Upper lobe of left lung (tissue), 6 donors: ENCODE measurements at regions not wholly inside any gene's neighbourhood (a gene's known extent, or its start where the extent isn't known, plus 50 kb on each side); places are given as distances from the start of the nearest gene placed in this dataset.

Experiments used
- ATAC-seq, 2 donors: fragments of 200-7000 bp; cut with Tn5 transposase; one replicate each; pipeline ENCODE4 v1.9.1; 2022; ENCODE audit warnings: mild to moderate bottlenecking in 2 of 2, moderate library complexity in 2 of 2; ENCODE audit not compliant: low FRiP score in 2 of 2
- DNase-seq, 2 donors: peaks; one replicate each; pipeline ENCODE4 v3.0.0-alpha.2; 2019 to 2020
- H3K27ac ChIP-seq, 4 donors: fragments of 200-600 bp; sonication (generic); one replicate each; pipeline ENCODE4 v1.5.1; 2016 to 2019
- H3K27me3 ChIP-seq, 4 donors: fragments of 200-600 bp; sonication (generic); one replicate each; pipeline ENCODE4 v1.5.1; 2017 to 2019
- H3K36me3 ChIP-seq, 4 donors: fragments of 200-600 bp; sonication (generic); one replicate each; pipeline ENCODE4 v1.5.1; 2016 to 2019
- H3K4me1 ChIP-seq, 4 donors: fragments of 200-600 bp; sonication (generic); one replicate each; pipeline ENCODE4 v1.5.1; 2018 to 2019
- H3K4me3 ChIP-seq, 4 donors: fragments of 200-600 bp; sonication (generic); one replicate each; pipeline ENCODE4 v1.5.1; 2017 to 2019; ENCODE audit warnings: mild to moderate bottlenecking in 2 of 4, moderate library complexity in 1 of 4
- H3K9me3 ChIP-seq, 4 donors: fragments of 200-600 bp; sonication (generic); one replicate each; pipeline ENCODE4 v1.5.1; 2018 to 2019
- EP300 ChIP-seq, 4 donors: sonication (generic); formaldehyde crosslinking; IDR thresholded peaks; one replicate each; pipeline ENCODE4 v1.5.1; 2017; ENCODE audit warnings: antibody characterized with exemption in 4 of 4, control low read depth in 2 of 4
- POLR2A ChIP-seq, 4 donors: fragments of 450-650 bp; IDR thresholded peaks; one replicate each; pipeline ENCODE4 v1.5.1; 2016 to 2017; ENCODE audit warnings: antibody characterized with exemption in 4 of 4, mild to moderate bottlenecking in 2 of 4
- POLR2AphosphoS5 ChIP-seq, 2 donors: sonication (generic); formaldehyde crosslinking; IDR thresholded peaks; one replicate each; pipeline ENCODE4 v1.5.1; 2017; ENCODE audit warnings: antibody characterized with exemption in 2 of 2
- WGBS, 2 donors: methylation state at CpG; one replicate each; pipeline ENCODE4 v1.1.5; 2017 to 2018; 5-methylcytosine and 5-hydroxymethylcytosine counted together
- TF ChIP-seq, protein P1 (sequence below), 6 experiments: fragments of 450-650 bp in 4 of 6; fragments of 200-600 bp in 2 of 6; sonication (generic) in 2 of 6; IDR thresholded peaks; one replicate each; pipeline ENCODE4 v1.5.1; 2016 to 2019; ENCODE audit warnings: antibody characterized with exemption in 6 of 6
- donor health status: DM: no; HTN: no; CAD: no; lungs with moderate emphysema.
- donor health status: DM: no; HTN: yes; CAD: no; lungs with severe emphysema.

DNA sequence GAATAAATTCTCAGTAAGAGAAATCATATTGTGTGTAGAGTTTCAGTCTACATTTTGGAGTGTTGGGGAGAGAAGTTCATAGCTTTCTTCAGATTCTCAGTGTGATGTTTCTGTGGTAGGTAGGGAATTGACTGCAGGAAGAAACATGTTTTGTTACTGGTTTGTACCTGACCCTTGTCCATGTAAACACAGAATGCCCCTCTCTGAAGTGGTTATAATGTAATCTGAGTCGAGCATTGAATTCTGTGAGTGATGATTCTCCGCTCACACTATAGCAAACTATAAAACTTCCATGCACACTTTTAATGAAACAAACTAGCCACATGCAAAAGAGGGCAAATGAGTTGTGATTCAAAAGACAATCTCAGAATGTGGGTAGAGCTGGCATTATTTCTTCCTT lies 433.2 kb downstream of the USP25 start:
- H3K4me1 ChIP-seq: no peaks in the 10 kb centered on the region
- H3K36me3 ChIP-seq: no peaks in the 10 kb centered on the region

DNA sequence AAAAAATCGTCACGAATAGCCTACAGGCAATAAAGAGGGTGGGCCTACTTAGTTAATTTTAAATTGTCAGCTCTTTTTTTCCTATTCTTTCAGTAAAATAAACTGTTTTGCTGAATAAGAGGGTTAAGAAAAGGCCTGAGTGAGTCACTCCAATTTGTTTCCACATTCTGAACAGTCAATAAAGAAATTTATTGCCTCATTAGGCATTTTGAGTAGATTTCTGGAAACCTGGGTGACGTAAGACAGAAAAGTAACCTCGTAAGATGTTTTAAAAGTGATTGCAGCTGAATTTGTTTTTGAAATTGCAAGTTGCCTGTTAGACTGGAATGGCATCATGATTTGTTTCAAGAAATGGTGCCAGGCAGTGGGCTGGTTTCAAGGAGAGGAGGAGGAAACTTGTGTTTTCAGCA lies 439.3 kb downstream of the USP25 start:
- Histone ChIP-seq H3K4me1 (no peaks in the 10 kb centered on the region), H3K4me3 (no peak overlapping the region), H3K27me3 (no peaks in the 10 kb centered on the region), H3K27ac (no peak overlapping the region), H3K9me3 (no peaks in the 10 kb centered on the region), H3K36me3 (no peaks in the 10 kb centered on the region)
- DNase-seq (no peak), ATAC-seq (peak in 1 of 2 donors; percentile 69)
- TF ChIP-seq EP300 (IDR thresholded peaks at IDR 0.05): no peak
- TF ChIP-seq POLR2A (IDR thresholded peaks at IDR 0.05): no peak
- peak in 1 of 2 donors; percentile 19 for TF ChIP-seq POLR2AphosphoS5 (IDR thresholded peaks at IDR 0.05)
- 70% methylated on average over 4 of the region's 4 CpGs for WGBS, 2 donors

More for the DNA sequence above, 433.2 kb downstream of the USP25 start:
- H3K9me3 ChIP-seq: no peaks in the 10 kb centered on the region
- DNase-seq (no peak), ATAC-seq (no peak)
- TF ChIP-seq POLR2A (IDR thresholded peaks at IDR 0.05) (no peak), POLR2AphosphoS5 (IDR thresholded peaks at IDR 0.05) (no peak), EP300 (IDR thresholded peaks at IDR 0.05) (no peak)
- TF ChIP-seq, protein P1, sequence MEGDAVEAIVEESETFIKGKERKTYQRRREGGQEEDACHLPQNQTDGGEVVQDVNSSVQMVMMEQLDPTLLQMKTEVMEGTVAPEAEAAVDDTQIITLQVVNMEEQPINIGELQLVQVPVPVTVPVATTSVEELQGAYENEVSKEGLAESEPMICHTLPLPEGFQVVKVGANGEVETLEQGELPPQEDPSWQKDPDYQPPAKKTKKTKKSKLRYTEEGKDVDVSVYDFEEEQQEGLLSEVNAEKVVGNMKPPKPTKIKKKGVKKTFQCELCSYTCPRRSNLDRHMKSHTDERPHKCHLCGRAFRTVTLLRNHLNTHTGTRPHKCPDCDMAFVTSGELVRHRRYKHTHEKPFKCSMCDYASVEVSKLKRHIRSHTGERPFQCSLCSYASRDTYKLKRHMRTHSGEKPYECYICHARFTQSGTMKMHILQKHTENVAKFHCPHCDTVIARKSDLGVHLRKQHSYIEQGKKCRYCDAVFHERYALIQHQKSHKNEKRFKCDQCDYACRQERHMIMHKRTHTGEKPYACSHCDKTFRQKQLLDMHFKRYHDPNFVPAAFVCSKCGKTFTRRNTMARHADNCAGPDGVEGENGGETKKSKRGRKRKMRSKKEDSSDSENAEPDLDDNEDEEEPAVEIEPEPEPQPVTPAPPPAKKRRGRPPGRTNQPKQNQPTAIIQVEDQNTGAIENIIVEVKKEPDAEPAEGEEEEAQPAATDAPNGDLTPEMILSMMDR (IDR thresholded peaks at IDR 0.05): no peak
- no peak overlapping the region for H3K4me3 ChIP-seq
- H3K27me3 ChIP-seq: no peaks in the 10 kb centered on the region
- no peak overlapping the region for H3K27ac ChIP-seq
- 83 to 85% methylated on average over 2 of the region's 2 CpGs for WGBS, 2 donors

DNA sequence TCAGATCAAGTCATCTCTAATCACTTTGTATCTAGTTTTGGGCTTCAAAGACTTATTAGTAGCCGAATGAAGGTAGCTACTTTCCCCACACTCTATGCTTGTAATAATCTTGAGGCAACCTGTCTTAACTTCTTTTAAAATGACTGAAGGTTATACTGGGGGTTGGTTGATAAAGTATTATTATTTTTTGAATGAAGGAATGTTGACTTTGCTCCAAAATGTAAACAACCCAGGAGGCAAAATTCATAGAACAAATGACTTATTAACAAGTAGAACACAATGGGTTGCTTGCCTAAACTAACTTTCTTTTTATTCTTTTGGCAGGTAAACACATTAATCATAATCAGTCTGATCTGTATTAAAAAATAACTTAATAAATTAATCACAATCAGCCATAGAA lies 440.0 kb downstream of the USP25 start:
- DNase-seq (no peak), ATAC-seq (no peak)
- TF ChIP-seq POLR2A (IDR thresholded peaks at IDR 0.05): no peak
- TF ChIP-seq, protein P1 (IDR thresholded peaks at IDR 0.05): no peak
- TF ChIP-seq EP300 (IDR thresholded peaks at IDR 0.05): no peak
- TF ChIP-seq POLR2AphosphoS5 (IDR thresholded peaks at IDR 0.05): no peak
- Histone ChIP-seq H3K9me3 (no peaks in the 10 kb centered on the region), H3K4me3 (no peak overlapping the region), H3K36me3 (no peaks in the 10 kb centered on the region), H3K27me3 (no peaks in the 10 kb centered on the region), H3K4me1 (no peaks in the 10 kb centered on the region), H3K27ac (no peak overlapping the region)
- 84 to 87% methylated on average over 1 of the region's 1 CpG for WGBS, 2 donors

DNA sequence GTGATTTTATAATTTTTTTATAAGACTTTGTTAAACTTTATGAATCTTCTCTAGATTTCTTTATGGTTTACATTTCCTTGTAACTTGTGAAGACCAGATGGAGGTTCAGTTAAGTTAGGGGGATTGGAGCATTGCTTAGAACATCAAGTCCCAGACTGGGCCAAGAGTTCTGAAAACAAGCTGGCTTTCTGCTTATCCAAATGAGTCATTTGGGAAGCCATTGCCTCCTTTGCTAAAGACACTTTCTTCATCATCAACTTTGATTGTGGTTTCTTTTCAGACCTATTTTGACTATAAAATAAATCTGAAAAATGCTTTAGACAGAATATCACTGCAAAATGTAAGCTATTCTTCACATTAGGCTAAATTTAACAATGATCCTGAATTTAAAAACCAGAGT lies 446.8 kb downstream of the USP25 start:
- Histone ChIP-seq H3K4me1 (peaks cover 0 to 3% (median 0%) of the 10 kb centered on the region in 4 donors), H3K27ac (no peak overlapping the region), H3K27me3 (no peaks in the 10 kb centered on the region), H3K4me3 (no peak overlapping the region), H3K36me3 (no peaks in the 10 kb centered on the region), H3K9me3 (no peaks in the 10 kb centered on the region)
- no peak for TF ChIP-seq POLR2AphosphoS5 (IDR thresholded peaks at IDR 0.05)
- DNase-seq: no peak
- no peak for ATAC-seq

DNA sequence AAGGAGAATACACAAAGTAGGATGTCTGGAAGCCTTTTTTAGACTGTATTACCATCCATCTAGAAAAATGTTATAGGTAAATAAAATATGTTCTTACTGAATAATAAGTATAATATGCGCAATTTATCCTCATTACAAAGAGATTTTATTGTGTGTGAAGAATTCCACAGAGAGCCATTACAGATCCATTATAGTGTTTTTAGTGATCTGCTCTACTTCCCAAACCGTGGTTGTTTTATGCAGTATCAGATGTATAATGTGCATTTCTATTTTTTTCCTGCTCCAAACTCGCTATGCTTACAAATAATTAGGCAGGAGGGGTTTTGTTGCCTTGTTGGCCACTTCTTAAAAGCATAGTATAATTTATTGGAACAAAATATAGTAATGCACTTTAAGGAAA lies 447.8 kb downstream of the USP25 start:
- no peak for TF ChIP-seq POLR2A (IDR thresholded peaks at IDR 0.05)
- WGBS, 2 donors: 70 to 84% methylated on average over 3 of the region's 3 CpGs
- DNase-seq (no peak), ATAC-seq (no peak)
- Histone ChIP-seq H3K27ac (no peak overlapping the region), H3K27me3 (no peaks in the 10 kb centered on the region), H3K9me3 (no peaks in the 10 kb centered on the region), H3K4me3 (no peak overlapping the region), H3K36me3 (no peaks in the 10 kb centered on the region), H3K4me1 (peaks cover 0 to 3% (median 0%) of the 10 kb centered on the region in 4 donors)

DNA sequence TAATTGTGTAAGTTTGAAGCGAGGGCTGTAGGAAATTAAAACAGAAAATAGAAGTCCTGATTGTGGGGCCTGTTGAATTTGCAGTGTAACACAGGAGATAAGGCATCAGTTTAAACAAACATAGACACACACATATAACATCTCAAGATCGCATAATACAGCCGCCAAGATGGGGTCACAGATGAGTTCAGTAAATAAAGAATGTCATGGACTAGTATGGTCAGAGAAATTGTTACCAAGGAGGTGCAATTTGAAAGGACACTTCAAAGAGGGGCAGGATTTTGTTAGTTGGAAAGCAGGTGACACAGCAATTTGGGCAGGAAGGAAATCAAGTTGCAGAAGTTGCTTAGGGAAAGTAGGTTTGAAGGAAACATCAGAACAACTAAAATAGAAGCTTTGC lies 450.0 kb downstream of the USP25 start:
- Histone ChIP-seq H3K9me3 (no peaks in the 10 kb centered on the region), H3K27ac (no peak overlapping the region), H3K4me3 (no peak overlapping the region), H3K36me3 (no peaks in the 10 kb centered on the region), H3K27me3 (no peaks in the 10 kb centered on the region), H3K4me1 (peaks cover 0 to 3% (median 0%) of the 10 kb centered on the region in 4 donors)
- TF ChIP-seq POLR2A (IDR thresholded peaks at IDR 0.05) (no peak), POLR2AphosphoS5 (IDR thresholded peaks at IDR 0.05) (no peak), EP300 (IDR thresholded peaks at IDR 0.05) (no peak)
- TF ChIP-seq, protein P1 (IDR thresholded peaks at IDR 0.05): no peak
- 20 to 33% methylated on average over 3 of the region's 3 CpGs for WGBS, 2 donors
- ATAC-seq (no peak), DNase-seq (no peak)
